ENCODE measurements at regions not wholly inside any gene's neighbourhood (a gene's known extent, or its start where the extent isn't known, plus 50 kb on each side); places are given as distances from the start of the nearest gene placed in this dataset.

DNA sequence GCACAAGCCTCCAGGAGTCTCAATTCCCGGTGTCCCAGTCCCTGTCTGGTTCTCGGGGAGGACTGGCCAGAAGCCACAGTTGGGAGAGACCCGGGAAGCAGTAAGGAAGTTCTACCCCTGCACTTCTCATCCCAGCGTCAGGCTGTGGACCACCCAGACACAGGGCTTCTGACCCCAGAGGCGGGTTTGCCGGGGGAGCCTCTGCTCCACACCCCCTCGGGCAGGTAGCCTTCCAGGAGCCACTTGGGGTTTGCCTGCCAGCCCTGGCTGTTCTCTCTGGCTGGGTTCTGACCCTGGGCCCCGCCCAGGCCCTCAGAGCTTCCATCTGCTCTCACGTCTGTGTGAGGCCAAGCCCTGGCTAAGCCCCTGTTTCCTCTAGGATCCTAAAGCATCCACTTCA is 94.4 kb upstream of the GPC1 start:
- no peaks in the 10 kb centered on the region for H3K27me3 ChIP-seq (ENCODE audit: control insufficient read depth in 3 of 3, insufficient read depth in 3 of 3, low read length in 2 of 3)

GRCh38 chr2:240343548-240343947 is 91.9 kb upstream of the GPC1 start:
- H3K4me1 ChIP-seq (ENCODE audit: control insufficient read depth in 5 of 5, insufficient read depth in 5 of 5, low read length in 5 of 5): peaks cover 0 to 3% (median 0%) of the 10 kb centered on the region in 5 donors
- H3K27ac ChIP-seq (ENCODE audit: low read depth in 1 of 2, low read length in 1 of 2): no peak overlapping the region
- H3K4me3 ChIP-seq: no peak overlapping the region
- H3K36me3 ChIP-seq (ENCODE audit: control insufficient read depth in 4 of 4, insufficient read depth in 4 of 4, low read length in 4 of 4): no peaks in the 10 kb centered on the region
- H3K9ac ChIP-seq (ENCODE audit: insufficient read depth in 1 of 2, low read length in 2 of 2): no peak overlapping the region
- no peaks in the 10 kb centered on the region for H3K27me3 ChIP-seq (ENCODE audit: control insufficient read depth in 3 of 3, insufficient read depth in 3 of 3, low read length in 2 of 3)
- TF ChIP-seq, protein P1, sequence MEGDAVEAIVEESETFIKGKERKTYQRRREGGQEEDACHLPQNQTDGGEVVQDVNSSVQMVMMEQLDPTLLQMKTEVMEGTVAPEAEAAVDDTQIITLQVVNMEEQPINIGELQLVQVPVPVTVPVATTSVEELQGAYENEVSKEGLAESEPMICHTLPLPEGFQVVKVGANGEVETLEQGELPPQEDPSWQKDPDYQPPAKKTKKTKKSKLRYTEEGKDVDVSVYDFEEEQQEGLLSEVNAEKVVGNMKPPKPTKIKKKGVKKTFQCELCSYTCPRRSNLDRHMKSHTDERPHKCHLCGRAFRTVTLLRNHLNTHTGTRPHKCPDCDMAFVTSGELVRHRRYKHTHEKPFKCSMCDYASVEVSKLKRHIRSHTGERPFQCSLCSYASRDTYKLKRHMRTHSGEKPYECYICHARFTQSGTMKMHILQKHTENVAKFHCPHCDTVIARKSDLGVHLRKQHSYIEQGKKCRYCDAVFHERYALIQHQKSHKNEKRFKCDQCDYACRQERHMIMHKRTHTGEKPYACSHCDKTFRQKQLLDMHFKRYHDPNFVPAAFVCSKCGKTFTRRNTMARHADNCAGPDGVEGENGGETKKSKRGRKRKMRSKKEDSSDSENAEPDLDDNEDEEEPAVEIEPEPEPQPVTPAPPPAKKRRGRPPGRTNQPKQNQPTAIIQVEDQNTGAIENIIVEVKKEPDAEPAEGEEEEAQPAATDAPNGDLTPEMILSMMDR (IDR thresholded peaks at IDR 0.05; ENCODE audit: control extremely low read depth, extremely low read depth): no peak
- peaks cover 0 to 21% (median 2%) of the 10 kb centered on the region in 4 donors for H3K9me3 ChIP-seq (ENCODE audit: control insufficient read depth in 4 of 4, insufficient read depth in 3 of 4, low read length in 3 of 4)
- DNase-seq (no peak), ATAC-seq (ENCODE audit: insufficient read depth, low FRiP score) (no peak)
- 50 to 60% methylated on average over 1 of the region's 1 CpG for WGBS, 2 donors

More for the DNA sequence above, 94.4 kb upstream of the GPC1 start:
- peaks cover 0 to 3% (median 0%) of the 10 kb centered on the region in 5 donors for H3K4me1 ChIP-seq (ENCODE audit: control insufficient read depth in 5 of 5, insufficient read depth in 5 of 5, low read length in 5 of 5)
- no peak overlapping the region for H3K9ac ChIP-seq (ENCODE audit: insufficient read depth in 1 of 2, low read length in 2 of 2)
- H3K36me3 ChIP-seq (ENCODE audit: control insufficient read depth in 4 of 4, insufficient read depth in 4 of 4, low read length in 4 of 4): no peaks in the 10 kb centered on the region
- no peak overlapping the region for H3K4me3 ChIP-seq
- no peak for DNase-seq
- ATAC-seq (ENCODE audit: insufficient read depth, low FRiP score): no peak
- H3K9me3 ChIP-seq (ENCODE audit: control insufficient read depth in 4 of 4, insufficient read depth in 3 of 4, low read length in 3 of 4): peaks cover 0 to 19% (median 2%) of the 10 kb centered on the region in 4 donors
- WGBS, 2 donors: 63 to 67% methylated on average over 9 of the region's 9 CpGs
- TF ChIP-seq, protein P1 (IDR thresholded peaks at IDR 0.05; ENCODE audit: control extremely low read depth, extremely low read depth): no peak
- no peak overlapping the region for H3K27ac ChIP-seq (ENCODE audit: low read depth in 1 of 2, low read length in 1 of 2)

DNA sequence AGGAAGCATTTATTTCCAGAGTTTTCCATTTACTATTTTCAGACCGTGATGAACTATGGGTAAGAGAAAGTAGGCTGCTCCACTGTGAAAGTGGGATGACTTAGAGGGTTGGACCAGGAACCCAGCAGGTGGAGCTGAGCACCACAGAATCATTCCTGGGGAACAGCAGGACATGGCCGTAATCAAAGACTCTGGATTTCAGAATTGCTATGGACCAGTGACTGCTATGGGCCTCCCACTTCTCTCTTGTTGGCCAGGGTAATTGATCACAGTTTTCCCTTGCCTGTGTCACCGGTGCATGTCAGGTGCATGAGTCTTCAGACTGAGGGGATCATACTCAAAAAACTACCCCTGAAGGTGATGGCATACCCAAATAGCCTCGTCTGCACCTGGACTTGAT is 90.6 kb upstream of the GPC1 start:
- no peak overlapping the region for H3K4me3 ChIP-seq
- H3K4me1 ChIP-seq (ENCODE audit: control insufficient read depth in 5 of 5, insufficient read depth in 5 of 5, low read length in 5 of 5): peaks cover 0 to 2% (median 0%) of the 10 kb centered on the region in 5 donors
- H3K36me3 ChIP-seq (ENCODE audit: control insufficient read depth in 4 of 4, insufficient read depth in 4 of 4, low read length in 4 of 4): no peaks in the 10 kb centered on the region
- no peaks in the 10 kb centered on the region for H3K27me3 ChIP-seq (ENCODE audit: control insufficient read depth in 3 of 3, insufficient read depth in 3 of 3, low read length in 2 of 3)
- H3K9ac ChIP-seq (ENCODE audit: insufficient read depth in 1 of 2, low read length in 2 of 2): no peak overlapping the region
- ATAC-seq (ENCODE audit: insufficient read depth, low FRiP score) (no peak), DNase-seq (no peak)
- 86 to 89% methylated on average over 4 of the region's 4 CpGs for WGBS, 2 donors
- H3K9me3 ChIP-seq (ENCODE audit: control insufficient read depth in 4 of 4, insufficient read depth in 3 of 4, low read length in 3 of 4): peaks cover 0 to 17% (median 2%) of the 10 kb centered on the region in 4 donors
- TF ChIP-seq, protein P1 (IDR thresholded peaks at IDR 0.05; ENCODE audit: control extremely low read depth, extremely low read depth): no peak
- no peak overlapping the region for H3K27ac ChIP-seq (ENCODE audit: low read depth in 1 of 2, low read length in 1 of 2)

All from lung (tissue), 11 donors.